Mammary epithelial cell (primary cell): ENCODE measurements at regions not wholly inside any gene's neighbourhood (a gene's known extent, or its start where the extent isn't known, plus 50 kb on each side); places are given as distances from the start of the nearest gene placed in this dataset.
"Not testable (repeated sequence)": the region's sequence is repeated elsewhere in the genome, so short reads cannot be mapped to it uniquely, and the experiment has no call there.

ENCODE experiments used
- CTCF ChIP-seq, 2 donors: IDR thresholded peaks in 1 of 2; conservative IDR thresholded peaks in 1 of 2; 2 replicates each; pipeline ENCODE4 v1.5.1; 2011 to 2012; ENCODE audit warnings: inconsistent platforms in 2 of 2, low read length in 2 of 2, mild to moderate bottlenecking in 2 of 2, control low read depth in 1 of 2, low read depth in 1 of 2; ENCODE audit not compliant: insufficient read depth in 1 of 2; ENCODE audit errors: extremely low read depth in 1 of 2
- EZH2 ChIP-seq: IDR thresholded peaks from 2 replicates; pipeline ENCODE4 v1.6.1; 2012; ENCODE audit warnings: low read length, inconsistent platforms, borderline replicate concordance

- not testable (repeated sequence) for TF ChIP-seq CTCF (conservative IDR thresholded peaks at IDR 0.05 in 1 of 2, IDR thresholded peaks at IDR 0.05 in 1 of 2; ENCODE audit: extremely low read depth in 1 of 2, insufficient read depth in 1 of 2, low read depth in 1 of 2, low read length in 2 of 2); EZH2
These were observed 189.9 kb upstream of the FOXD4L5 start for GRCh38 chr9:65474891-65475290.
